LHCN-M2 (cell line): ENCODE measurements at regions not wholly inside any gene's neighbourhood (a gene's known extent, or its start where the extent isn't known, plus 50 kb on each side); places are given as distances from the start of the nearest gene placed in this dataset.
"Not testable (repeated sequence)": the region's sequence is repeated elsewhere in the genome, so short reads cannot be mapped to it uniquely, and the experiment has no call there.

Source experiments
- DNase-seq: peaks from one replicate; pipeline ENCODE4 v3.0.0-alpha.2; 2012; ENCODE audit warnings: low read depth

GRCh38 chr6:1156411-1156810 is 155.5 kb upstream of the FOXQ1 start:
- DNase-seq: not testable (repeated sequence)

- no peak for DNase-seq
These were observed 158.1 kb upstream of the FOXQ1 start for GRCh38 chr6:1153696-1154245.

DNA sequence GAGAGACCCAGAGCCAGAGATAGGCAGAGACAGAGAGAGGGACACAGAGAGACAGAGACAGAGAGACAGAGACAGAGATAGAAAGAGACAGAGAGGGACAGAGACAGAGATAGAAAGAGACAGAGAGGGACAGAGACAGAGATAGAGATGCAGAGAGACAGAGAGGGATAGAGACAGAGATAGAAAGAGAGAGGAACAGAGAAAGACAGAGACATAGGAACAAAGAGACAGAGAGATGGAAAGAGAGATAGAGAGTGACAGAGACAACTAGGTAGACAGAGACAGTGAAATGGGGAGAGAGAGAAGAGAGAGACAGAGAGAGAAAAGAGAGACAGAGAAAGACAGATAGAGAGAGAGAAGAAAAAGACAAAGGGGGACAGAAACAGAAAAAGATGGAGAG is 165.4 kb upstream of the FOXQ1 start:
- no peak for DNase-seq

GRCh38 chr6:1145768-1146218 is 166.1 kb upstream of the FOXQ1 start:
- DNase-seq: no peak

DNA sequence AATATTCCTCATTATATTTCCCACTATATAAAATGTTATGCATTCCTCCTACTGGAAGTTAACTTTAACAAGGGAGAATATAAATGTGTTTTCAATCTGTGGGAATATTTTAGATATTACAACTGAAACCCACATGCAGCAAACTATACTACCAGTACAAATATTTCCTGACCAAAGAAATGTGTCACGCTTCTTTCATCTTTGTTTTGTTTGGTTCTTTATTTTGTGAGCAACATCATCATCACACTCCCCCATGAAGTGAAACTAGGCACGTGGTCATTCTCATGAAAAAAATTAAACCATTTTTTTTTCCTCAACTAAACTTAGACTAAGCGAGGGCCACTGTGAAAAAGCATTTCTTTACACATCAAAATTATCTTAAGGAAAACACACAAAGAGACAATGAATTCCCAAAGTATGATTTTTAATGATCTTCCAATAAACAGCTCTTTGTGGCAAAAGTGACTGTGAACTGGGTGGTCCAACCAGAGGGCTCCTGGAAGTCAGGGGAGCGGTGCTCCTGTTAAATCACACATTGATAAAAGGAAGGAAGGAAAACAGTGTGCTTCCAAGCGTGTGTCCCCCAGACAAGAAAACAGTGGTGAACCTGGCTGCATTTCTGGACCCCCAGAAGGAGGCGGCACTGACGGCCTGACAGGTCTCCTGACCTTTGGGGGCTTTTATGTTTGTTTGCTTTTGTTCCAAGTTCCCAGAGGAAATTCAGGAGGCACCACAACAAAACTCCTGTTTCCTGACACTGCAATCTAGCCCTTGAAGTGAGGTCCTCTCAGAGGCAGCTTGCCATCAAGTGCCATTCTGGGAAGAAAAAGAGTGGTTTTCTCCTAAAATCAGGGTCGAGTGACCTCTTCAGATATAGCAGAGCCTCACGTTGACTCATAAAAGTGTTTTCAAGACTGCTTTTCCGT is 166.8 kb upstream of the FOXQ1 start:
- peak; percentile 19 for DNase-seq

GRCh38 chr6:1143655-1144054 is 168.2 kb upstream of the FOXQ1 start:
- DNase-seq: no peak

GRCh38 chr6:1139155-1139890 is 172.6 kb upstream of the FOXQ1 start:
- no peak for DNase-seq

DNA sequence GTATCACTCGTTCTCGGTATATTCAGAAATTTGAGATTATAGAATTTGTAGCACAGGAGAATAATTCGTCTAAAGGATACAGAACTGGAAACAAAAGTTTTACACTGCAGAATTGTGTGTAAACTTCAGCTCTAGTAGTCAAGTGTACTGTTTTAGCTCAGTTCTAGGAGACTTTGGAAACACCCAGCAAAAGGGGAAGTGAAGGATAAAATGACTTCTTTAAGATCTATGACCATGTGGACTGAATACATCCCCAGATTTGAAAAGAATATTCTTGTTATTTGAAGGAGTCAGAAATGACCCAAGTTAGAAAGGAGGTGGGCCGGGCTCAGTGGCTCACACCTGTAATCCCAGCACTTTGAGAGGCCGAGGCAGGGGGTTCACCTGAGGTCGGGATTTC is 174.0 kb upstream of the FOXQ1 start:
- DNase-seq: no peak

GRCh38 chr6:1136827-1137226 is 175.1 kb upstream of the FOXQ1 start:
- DNase-seq: no peak

DNA sequence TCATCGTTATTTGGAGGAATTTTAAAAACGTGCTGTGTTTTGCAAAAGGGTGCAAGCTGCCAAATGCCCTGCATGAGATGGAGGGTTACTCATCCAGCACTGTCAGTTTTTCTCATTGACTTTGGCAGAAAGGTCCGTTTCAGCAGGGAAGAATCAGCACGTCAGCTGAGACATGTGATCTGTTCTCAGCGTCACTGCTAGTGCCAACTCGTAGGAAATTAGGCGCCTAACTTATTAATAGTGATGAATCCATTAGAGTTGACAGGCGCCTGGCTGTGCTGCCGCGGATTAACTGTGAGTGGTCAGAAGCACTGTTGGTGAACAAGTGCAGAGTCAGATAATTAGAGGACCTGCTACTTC is 175.5 kb upstream of the FOXQ1 start:
- peak; percentile 28 for DNase-seq

DNA sequence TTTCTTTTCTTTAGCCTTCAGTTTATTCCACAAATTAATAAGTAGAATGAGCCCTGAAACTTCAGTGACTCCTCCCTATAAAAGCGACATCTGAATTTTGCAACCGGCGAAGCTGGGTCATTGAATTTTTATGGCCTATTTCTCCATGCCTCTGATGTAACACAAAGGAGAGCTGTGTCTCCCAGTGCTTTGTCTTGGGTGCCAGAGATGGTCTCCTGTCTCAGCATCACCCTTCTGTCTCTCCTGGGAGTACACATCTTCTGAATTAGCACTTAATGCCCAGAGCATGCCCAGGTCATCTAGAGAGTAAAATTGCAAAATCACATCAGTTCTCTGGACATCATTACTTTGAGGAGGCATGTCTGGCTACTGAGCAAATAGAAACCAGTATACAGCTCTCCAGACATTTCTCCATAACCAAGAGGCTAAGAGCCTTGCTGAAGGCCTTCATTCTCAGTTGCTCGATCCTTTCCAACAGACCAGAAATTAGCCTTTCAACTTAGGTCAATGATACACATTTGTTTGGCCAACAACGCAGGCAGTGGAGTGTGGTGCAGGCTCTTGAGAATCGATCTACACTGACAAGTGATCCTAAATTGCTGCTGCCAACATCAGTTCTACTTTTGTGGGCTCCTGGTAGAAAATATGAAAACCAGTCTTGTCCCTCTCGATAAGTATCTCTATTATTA is 176.0 kb upstream of the FOXQ1 start:
- DNase-seq: no peak

DNA sequence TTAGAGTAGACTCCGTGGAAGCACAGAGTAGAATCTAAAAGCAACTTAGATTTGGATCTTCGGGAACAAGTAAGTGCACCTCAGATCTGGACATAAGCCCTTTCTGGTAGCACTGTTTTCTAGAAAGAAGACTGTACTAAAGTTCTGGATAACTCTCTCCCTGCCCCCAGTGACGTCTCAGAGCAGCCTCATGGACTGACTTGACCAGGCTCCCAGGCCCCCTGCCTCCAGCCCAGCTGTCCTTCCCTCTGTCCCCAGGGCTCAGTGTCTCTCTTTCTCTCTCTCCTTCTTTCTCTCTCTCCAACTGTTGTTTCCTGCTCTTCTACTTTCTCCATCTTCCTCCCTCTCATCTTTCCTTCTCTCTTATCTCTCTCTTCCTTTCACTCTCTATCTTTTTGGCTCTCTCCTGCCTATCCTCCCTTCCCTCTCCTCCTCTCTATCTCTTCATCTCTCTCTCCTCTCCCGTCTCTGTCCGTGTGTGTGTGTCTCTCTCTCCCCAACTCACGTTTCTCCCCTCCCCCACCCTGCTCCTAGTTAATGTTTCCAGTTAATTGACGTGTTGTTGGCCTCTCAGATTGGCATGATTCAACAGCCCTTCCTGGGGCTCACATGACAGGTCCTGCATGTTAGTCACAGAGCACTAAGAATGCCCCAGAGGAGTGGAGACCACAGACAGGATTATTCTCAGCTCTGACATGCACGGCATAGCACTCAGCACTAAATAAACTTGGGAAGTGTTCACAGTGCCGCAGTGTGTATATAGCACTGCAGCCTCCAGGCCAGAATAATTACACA is 180.4 kb upstream of the FOXQ1 start:
- peak; percentile 74 for DNase-seq

GRCh38 chr6:1130709-1131108 is 181.2 kb upstream of the FOXQ1 start:
- no peak for DNase-seq

- no peak for DNase-seq
These were observed 182.8 kb upstream of the FOXQ1 start for GRCh38 chr6:1129131-1129530.

DNA sequence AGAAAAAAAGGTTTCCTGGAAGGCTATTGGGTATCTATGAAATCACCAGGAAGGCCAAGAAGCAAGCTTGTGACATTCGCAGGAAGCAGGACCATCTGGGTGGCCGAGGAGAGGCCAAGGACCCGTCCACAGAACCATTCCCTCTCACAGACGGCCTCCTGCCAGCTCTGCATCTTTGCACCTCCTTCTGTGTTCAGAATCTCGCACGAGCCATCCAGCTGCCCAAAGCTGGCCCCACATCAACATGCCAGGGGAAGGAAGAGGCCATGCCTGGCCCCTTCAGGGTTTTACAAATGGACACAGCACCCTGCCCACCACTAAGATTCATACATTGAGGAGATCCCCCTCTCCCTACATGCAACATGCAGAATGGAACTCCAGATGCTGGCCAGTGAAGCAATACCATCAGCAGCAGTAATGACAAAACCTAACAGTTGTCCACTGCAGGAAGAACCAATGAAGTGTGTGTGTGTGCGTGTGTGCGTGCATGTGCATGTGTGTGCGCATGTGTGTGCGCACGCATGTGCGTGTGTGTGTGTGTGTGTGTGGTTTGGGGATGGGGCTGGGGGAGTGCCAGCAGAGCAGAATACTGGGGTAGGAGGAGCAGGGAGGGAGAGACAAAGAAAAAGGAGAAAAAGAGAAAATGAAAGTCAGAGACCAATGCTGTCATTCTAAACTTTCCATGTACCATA is 184.2 kb upstream of the FOXQ1 start:
- DNase-seq: no peak

DNA sequence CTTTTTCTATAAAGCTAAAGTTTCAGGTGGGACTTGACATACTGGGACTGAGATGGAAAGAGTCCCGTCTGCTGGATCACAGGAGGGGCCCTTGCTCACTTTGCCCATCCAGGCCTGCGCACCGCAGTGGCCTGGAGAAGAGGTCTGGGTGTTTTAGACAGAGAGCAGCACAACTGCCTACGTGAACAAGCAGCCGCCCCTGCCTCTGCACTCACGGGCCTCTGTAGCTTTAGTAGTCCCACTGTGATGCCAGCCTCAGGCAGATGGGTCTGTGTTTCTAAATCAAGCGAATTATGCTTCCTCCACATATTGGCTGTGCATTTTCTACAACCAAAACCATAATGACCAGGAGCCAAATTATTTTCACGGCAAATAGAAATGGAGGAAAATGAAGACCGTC is 184.8 kb upstream of the FOXQ1 start:
- DNase-seq: no peak

- no peak for DNase-seq
These were observed 185.9 kb upstream of the FOXQ1 start for GRCh38 chr6:1126036-1126435.

- no peak for DNase-seq
These were observed 186.6 kb upstream of the FOXQ1 start for GRCh38 chr6:1125297-1125696.

DNA sequence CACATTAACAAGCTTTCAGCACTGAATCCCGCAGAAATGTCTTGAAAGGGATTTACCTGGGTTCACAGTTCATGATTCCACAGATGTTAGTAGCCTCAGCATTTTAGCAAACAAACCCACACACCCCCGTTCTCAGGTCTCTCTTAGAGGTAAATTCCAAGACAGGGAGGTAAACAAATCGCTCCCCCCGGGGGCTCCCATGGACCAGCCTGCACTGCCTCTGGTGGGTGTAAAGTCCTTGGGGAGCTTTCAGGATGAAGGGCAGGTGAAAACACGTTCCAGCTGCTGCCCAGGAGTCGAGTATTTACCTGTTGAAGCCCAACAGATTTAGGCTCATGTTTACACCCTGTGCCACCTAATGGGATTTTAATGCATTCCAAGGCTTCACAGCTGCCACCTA is 187.0 kb upstream of the FOXQ1 start:
- DNase-seq: no peak
